HUES6 (cell line): ENCODE measurements at regions not wholly inside any gene's neighbourhood (a gene's known extent, or its start where the extent isn't known, plus 50 kb on each side); places are given as distances from the start of the nearest gene placed in this dataset.

Experiments used
- H3K27ac ChIP-seq: 2 replicates; pipeline ENCODE4 v1.7.0; 2013; ENCODE audit warnings: low read depth, mild to moderate bottlenecking, low read length, inconsistent platforms
- H3K27me3 ChIP-seq: 2 replicates; pipeline ENCODE4 v1.6.1; 2013; ENCODE audit warnings: low read length; ENCODE audit not compliant: control insufficient read depth, insufficient read depth
- H3K36me3 ChIP-seq: 2 replicates; pipeline ENCODE4 v1.6.1; 2013; ENCODE audit warnings: low read length; ENCODE audit not compliant: control insufficient read depth, insufficient read depth
- H3K4me1 ChIP-seq: 2 replicates; pipeline ENCODE4 v1.6.1; 2013; ENCODE audit warnings: low read length; ENCODE audit not compliant: control insufficient read depth, insufficient read depth
- H3K4me3 ChIP-seq: 2 replicates; pipeline ENCODE4 v1.5.1; 2013; ENCODE audit warnings: low read depth, low read length
- H3K9ac ChIP-seq: one replicate; pipeline ENCODE4 v1.6.1; 2013; ENCODE audit warnings: mild to moderate bottlenecking, low read length
- H3K9me3 ChIP-seq: 2 replicates; pipeline ENCODE4 v1.6.1; 2013; ENCODE audit warnings: low read depth, low read length; ENCODE audit not compliant: control insufficient read depth, insufficient read depth

- H3K27me3 ChIP-seq = peaks cover 9% of the 10 kb centered on the region; the same call in 1 of the 2 replicates
Measured at GRCh38 chr20:39101895-39102294, 139.8 kb downstream of the DHX35 start.

GRCh38 chr20:39100691-39101090 is 138.5 kb downstream of the DHX35 start:
- Histone ChIP-seq H3K4me3 (no peak overlapping the region), H3K27ac (no peak overlapping the region), H3K36me3 (no peaks in the 10 kb centered on the region), H3K4me1 (no peaks in the 10 kb centered on the region), H3K9me3 (peaks cover 11% of the 10 kb centered on the region), H3K9ac (no peak overlapping the region), H3K27me3 (peaks cover 9% of the 10 kb centered on the region; the same call in 1 of the 2 replicates)

More at GRCh38 chr20:39101895-39102294, 139.8 kb downstream of the DHX35 start:
- Histone ChIP-seq H3K4me3 (no peak overlapping the region), H3K4me1 (no peaks in the 10 kb centered on the region), H3K27ac (no peak overlapping the region), H3K9me3 (peaks cover 11% of the 10 kb centered on the region), H3K9ac (no peak overlapping the region), H3K36me3 (no peaks in the 10 kb centered on the region)

GRCh38 chr20:39097889-39098288 is 135.7 kb downstream of the DHX35 start:
- no peak overlapping the region for H3K4me3 ChIP-seq
- H3K9ac ChIP-seq = no peak overlapping the region
- H3K36me3 ChIP-seq = no peaks in the 10 kb centered on the region
- H3K27me3 ChIP-seq = peaks cover 9% of the 10 kb centered on the region; the same call in 1 of the 2 replicates
- H3K4me1 ChIP-seq = no peaks in the 10 kb centered on the region
- no peaks in the 10 kb centered on the region for H3K9me3 ChIP-seq
- H3K27ac ChIP-seq = no peak overlapping the region

DNA sequence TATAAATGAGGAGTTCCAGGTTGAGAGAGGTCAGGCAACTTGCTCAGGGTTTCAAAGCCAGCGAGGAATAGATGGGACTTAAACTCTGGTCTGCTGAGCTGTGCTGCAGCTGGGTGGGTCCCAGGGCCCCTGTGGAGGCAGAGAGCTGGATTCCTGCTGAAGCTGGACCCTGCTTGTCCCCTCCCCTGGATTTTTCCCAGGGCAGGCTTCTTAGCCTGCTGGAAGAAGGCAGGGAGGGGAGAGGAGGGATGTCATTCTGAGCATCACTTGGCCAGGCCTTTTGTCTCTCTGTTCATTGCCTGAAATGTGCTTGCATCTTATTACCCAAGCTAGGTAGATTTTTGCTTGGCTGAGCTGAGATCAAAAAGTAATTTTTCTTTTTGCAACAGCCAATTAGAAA is 133.7 kb downstream of the DHX35 start:
- H3K4me1 ChIP-seq = no peaks in the 10 kb centered on the region
- H3K9ac ChIP-seq = no peak overlapping the region
- no peaks in the 10 kb centered on the region for H3K36me3 ChIP-seq
- no peak overlapping the region for H3K27ac ChIP-seq
- H3K27me3 ChIP-seq = peaks cover 5% of the 10 kb centered on the region; the same call in 1 of the 2 replicates
- no peak overlapping the region for H3K4me3 ChIP-seq
- H3K9me3 ChIP-seq = no peaks in the 10 kb centered on the region

DNA sequence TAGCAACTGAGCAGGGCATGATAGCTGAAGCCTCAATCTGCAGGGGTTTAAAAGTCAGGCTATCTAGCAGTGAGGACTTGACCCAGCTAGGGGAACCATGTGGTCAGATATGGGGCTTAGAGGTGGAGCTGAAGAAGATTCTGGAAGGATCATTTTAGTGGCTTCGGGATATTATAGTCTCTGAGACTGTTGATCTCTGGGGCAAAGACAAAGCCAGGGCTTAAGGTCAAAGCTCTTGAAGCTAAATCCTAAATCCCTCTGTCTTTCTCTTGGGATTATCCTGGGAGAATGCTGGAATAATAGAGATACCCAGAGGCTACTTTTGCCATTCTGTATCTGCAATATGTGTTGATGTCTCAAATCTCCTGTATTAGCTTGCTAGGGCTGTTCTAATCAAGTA is 132.2 kb downstream of the DHX35 start:
- no peak overlapping the region for H3K9ac ChIP-seq
- H3K9me3 ChIP-seq = no peaks in the 10 kb centered on the region
- no peak overlapping the region for H3K27ac ChIP-seq
- no peaks in the 10 kb centered on the region for H3K36me3 ChIP-seq
- H3K4me3 ChIP-seq = no peak overlapping the region
- peaks cover 3% of the 10 kb centered on the region; the same call in 1 of the 2 replicates for H3K4me1 ChIP-seq
- H3K27me3 ChIP-seq = peaks cover 5% of the 10 kb centered on the region; the same call in 1 of the 2 replicates

DNA sequence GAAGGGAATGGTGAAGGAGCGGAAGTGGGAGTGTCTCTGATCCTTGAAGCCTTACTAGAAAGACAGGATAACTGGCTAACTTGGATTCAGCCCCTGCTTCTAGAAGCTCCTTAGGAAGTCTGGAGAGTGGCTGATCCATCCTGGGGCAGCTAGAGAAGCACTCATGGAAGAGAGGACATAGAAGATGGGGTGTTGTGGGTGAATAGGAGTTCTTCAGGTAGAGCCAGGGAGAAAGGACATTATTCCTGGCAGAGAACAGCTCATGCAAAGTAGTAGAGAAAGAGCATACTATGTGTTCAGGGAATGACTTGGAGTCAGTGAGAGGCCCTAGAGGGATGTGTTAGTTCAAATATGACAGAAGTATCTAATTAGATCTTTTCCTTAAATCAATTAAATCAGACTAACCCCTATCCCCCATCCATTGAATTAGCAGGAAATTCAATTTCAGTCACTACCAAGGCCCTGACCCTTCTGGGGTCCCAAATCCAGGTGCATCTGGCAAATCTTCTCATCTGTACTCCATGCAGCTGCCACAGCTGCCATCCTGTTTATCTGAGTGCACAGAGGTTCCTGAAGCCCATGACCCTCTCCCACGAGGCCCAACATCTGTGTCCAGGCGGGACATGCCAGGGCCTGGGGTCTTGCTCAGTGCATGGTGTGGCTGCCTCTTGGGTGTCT is 130.7 kb downstream of the DHX35 start:
- Histone ChIP-seq H3K4me1 (peaks cover 3% of the 10 kb centered on the region; the same call in 1 of the 2 replicates), H3K36me3 (no peaks in the 10 kb centered on the region), H3K9me3 (no peaks in the 10 kb centered on the region), H3K4me3 (no peak overlapping the region), H3K9ac (no peak overlapping the region), H3K27ac (no peak overlapping the region), H3K27me3 (no peaks in the 10 kb centered on the region; the same call in 1 of the 2 replicates)

DNA sequence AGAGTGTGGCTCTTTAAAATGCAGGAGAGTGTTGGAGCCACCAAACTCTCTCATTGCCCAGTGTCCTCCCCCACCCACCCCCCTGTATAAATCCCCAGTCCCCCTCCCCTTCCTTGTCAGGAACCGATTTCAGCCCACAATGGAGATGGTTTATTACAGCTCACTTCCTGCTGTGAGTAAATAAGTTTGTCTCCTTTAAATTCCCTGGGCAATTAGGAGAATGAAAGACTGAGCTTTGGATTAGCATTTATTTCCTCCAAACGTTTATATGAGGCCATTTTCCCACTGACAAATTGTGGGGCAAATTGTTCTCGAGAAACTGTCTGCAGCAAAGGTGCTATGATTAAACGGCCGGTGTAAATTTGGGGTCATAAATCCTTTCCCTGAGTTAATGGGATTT is 128.8 kb downstream of the DHX35 start:
- peaks cover 3% of the 10 kb centered on the region; the same call in 1 of the 2 replicates for H3K9me3 ChIP-seq
- no peak overlapping the region for H3K9ac ChIP-seq
- H3K27me3 ChIP-seq = no peaks in the 10 kb centered on the region; the same call in 1 of the 2 replicates
- H3K36me3 ChIP-seq = no peaks in the 10 kb centered on the region
- no peak overlapping the region for H3K4me3 ChIP-seq
- peaks cover 3% of the 10 kb centered on the region; the same call in 1 of the 2 replicates for H3K4me1 ChIP-seq
- no peak overlapping the region for H3K27ac ChIP-seq

DNA sequence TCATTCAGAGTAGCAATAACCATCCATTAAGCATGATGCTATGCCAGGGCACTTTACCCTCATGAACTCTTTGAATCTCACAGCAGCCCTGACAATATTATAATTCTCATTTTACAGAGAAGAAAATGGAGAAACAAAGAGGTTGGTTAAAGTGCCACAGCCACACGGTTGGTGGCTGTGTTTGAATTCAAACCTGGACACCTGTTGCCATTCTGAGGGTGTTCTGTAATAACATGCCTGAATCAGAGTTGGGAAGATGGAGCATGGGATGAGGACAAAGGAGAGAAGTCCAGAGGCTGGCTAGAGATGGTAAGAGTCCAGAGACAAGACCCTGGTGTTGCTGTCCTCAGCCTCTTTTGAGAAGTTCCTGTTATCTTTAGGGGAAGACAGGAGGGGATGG is 127.7 kb downstream of the DHX35 start:
- no peak overlapping the region for H3K9ac ChIP-seq
- H3K4me3 ChIP-seq = no peak overlapping the region
- H3K27ac ChIP-seq = no peak overlapping the region
- H3K36me3 ChIP-seq = no peaks in the 10 kb centered on the region
- peaks cover 5% of the 10 kb centered on the region; the same call in 1 of the 2 replicates for H3K9me3 ChIP-seq
- peaks cover 3% of the 10 kb centered on the region; the same call in 1 of the 2 replicates for H3K4me1 ChIP-seq
- no peaks in the 10 kb centered on the region; the same call in 1 of the 2 replicates for H3K27me3 ChIP-seq
